ENCODE measurements at regions not wholly inside any gene's neighbourhood (a gene's known extent, or its start where the extent isn't known, plus 50 kb on each side); places are given as distances from the start of the nearest gene placed in this dataset.

- no peak for DNase-seq
Observed at GRCh38 chr12:4859478-4860210, 50.1 kb upstream of the KCNA1 start.

Data from inflammatory macrophage treated with lipopolysaccharide for 4 hours (primary cell).